Brain microvascular endothelial cell (primary cell): ENCODE measurements at regions not wholly inside any gene's neighbourhood (a gene's known extent, or its start where the extent isn't known, plus 50 kb on each side); places are given as distances from the start of the nearest gene placed in this dataset.

Experiments used
- DNase-seq: peaks from one replicate; pipeline ENCODE4 v3.0.0-alpha.2; 2020
- H3K27ac ChIP-seq: fragments of 250-450 bp; sonication (Bioruptor Pico); 2 replicates; pipeline ENCODE4 v1.5.1; 2020; ENCODE audit warnings: mild to moderate bottlenecking, moderate library complexity
- H3K27me3 ChIP-seq: fragments of 250-450 bp; sonication (Bioruptor Pico); replicated peaks from 2 replicates; pipeline ENCODE4 v1.5.1; 2020; ENCODE audit warnings: mild to moderate bottlenecking
- H3K36me3 ChIP-seq: fragments of 250-450 bp; sonication (Bioruptor Pico); replicated peaks from 2 replicates; pipeline ENCODE4 v1.5.1; 2020; ENCODE audit warnings: mild to moderate bottlenecking
- H3K4me3 ChIP-seq: 2 replicates; pipeline ENCODE4 v1.5.1; 2011; ENCODE audit warnings: low read depth, mild to moderate bottlenecking, control low read depth, low read length, moderate library complexity
- in situ Hi-C: cut with HindIII; loops from 2 replicates; pipeline ENCODE4 v1.10.0; 2017; ENCODE audit warnings: low sequenced_read_pairs, low pct_ligation_motif_present
- TF ChIP-seq, protein P1 (sequence below): IDR thresholded peaks from 2 replicates; pipeline ENCODE4 v1.5.1; 2011; ENCODE audit warnings: low read depth, mild to moderate bottlenecking, moderate library complexity, low read length, control low read depth, inconsistent platforms; ENCODE audit errors: missing control alignments

DNA sequence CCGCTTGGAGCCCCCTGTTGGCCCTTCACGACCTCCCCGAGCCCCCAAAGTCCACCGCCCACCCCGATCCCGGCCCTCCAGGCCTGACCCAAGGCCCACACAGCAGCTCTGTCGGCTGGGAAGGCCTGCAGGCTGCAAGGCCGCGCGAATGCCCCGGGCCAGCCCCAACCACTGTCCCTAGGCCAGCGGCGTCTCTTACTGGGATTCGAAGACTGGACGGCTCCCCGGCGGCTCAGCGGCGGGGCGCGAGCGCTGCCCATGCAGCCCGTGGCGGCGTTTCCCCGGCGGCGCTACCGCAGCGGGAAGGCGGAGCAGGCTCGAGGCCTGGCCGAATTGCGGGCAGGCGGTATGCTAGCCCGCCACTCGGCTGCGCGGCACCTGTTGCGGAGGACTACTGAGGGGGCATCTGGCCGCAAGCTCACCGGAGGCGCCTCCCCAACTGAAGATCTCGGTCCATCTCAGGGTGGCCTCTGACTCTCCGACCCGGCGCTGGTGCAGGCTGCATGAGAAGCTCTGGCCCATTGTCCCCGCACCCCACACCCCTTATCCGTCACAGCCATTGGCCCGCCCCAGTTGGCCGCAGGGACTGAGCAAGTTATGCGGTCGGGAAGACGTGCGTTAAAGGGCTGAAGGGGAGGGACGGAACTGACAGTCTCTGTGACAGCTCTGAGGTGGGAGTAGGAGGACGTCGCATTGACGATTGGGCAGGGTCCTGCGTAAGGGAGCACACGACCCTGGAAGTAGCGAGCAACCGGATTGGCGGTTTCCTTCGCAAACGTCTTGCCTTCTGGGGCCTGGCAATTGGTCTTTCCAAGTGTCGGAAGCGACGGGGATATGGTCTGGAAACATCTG, 303.5 kb upstream of the HSFY2 start:
- in situ Hi-C loops, result no loop called here
- no peak overlapping the region for H3K27ac ChIP-seq
- no peaks in the 10 kb centered on the region for H3K36me3 ChIP-seq
- TF ChIP-seq, protein P1, sequence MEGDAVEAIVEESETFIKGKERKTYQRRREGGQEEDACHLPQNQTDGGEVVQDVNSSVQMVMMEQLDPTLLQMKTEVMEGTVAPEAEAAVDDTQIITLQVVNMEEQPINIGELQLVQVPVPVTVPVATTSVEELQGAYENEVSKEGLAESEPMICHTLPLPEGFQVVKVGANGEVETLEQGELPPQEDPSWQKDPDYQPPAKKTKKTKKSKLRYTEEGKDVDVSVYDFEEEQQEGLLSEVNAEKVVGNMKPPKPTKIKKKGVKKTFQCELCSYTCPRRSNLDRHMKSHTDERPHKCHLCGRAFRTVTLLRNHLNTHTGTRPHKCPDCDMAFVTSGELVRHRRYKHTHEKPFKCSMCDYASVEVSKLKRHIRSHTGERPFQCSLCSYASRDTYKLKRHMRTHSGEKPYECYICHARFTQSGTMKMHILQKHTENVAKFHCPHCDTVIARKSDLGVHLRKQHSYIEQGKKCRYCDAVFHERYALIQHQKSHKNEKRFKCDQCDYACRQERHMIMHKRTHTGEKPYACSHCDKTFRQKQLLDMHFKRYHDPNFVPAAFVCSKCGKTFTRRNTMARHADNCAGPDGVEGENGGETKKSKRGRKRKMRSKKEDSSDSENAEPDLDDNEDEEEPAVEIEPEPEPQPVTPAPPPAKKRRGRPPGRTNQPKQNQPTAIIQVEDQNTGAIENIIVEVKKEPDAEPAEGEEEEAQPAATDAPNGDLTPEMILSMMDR, result no peak
- no peaks in the 10 kb centered on the region for H3K27me3 ChIP-seq
- DNase-seq, result no peak
- no peak overlapping the region for H3K4me3 ChIP-seq

GRCh38 chrY:19075471-19076253, 302.1 kb upstream of the HSFY2 start:
- in situ Hi-C loops, result no loop called here
- Histone ChIP-seq H3K27me3 (no peaks in the 10 kb centered on the region), H3K36me3 (no peaks in the 10 kb centered on the region), H3K27ac (no peak overlapping the region), H3K4me3 (no peak overlapping the region)
- DNase-seq, result no peak
- TF ChIP-seq, protein P1, result no peak

GRCh38 chrY:19067435-19067834, 293.9 kb upstream of the HSFY2 start:
- no peak overlapping the region for H3K27ac ChIP-seq
- no peaks in the 10 kb centered on the region for H3K36me3 ChIP-seq
- H3K27me3 ChIP-seq, result no peaks in the 10 kb centered on the region
- TF ChIP-seq, protein P1, result no peak
- H3K4me3 ChIP-seq, result no peak overlapping the region
- no peak for DNase-seq
- in situ Hi-C loops, result no loop called here

DNA sequence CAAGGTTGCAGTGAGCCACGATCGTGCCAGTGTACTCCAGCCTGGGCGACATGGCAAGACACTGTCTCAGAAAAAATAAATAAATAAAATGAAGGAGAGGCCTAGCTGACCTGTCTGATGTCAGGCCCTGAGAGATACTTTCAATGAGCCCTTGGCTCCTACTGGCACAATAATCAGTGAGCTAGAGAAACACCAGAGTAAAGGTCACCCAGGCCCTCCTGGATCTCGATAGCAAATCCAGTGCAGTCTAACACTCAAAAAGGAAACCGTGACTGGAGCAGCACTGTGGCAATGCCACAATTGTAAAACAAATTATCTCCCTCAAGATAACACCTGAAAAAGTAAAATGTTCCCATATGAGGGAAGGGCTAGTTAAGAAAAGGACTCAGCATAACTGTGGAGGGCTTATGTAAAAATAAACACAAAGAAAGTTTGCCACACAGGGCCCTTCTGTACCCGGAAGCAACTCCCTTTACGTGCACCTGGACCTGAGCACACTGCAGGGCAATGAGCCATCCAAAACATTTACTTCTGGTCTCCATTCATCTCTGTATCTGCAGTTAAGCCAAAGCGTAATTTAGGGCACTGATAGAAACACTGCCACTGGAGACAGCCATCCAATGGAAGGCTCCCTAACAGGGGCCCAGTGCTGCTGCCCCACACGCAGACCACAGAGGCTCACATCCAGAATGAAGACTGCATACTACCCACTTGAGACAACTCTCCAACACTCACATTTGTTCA, 293.1 kb upstream of the HSFY2 start:
- in situ Hi-C loops, result no loop called here
- H3K4me3 ChIP-seq, result no peak overlapping the region
- DNase-seq, result no peak
- H3K27ac ChIP-seq, result no peak overlapping the region
- no peaks in the 10 kb centered on the region for H3K36me3 ChIP-seq
- no peaks in the 10 kb centered on the region for H3K27me3 ChIP-seq
- TF ChIP-seq, protein P1, result no peak

DNA sequence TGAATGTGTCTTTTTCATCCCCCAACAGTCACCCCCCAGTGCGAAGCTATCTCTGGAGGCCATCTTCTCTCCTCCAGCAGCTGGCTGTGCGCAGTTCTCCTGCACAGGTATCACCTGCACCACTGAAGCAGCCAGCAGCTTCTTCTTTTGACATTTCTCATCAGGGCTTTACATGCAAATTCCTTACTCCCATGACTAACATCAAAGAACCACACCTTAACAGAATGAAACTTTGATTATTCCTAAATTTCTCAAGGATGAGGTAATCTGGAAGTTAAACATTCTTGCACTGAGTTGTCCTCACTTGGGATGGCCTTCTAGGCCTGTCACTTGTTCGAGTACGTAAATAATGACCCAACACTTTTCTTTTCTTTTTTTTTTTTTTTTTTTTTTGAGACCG, 291.6 kb upstream of the HSFY2 start:
- Histone ChIP-seq H3K27me3 (no peaks in the 10 kb centered on the region), H3K36me3 (no peaks in the 10 kb centered on the region), H3K27ac (no peak overlapping the region), H3K4me3 (no peak overlapping the region)
- no peak for DNase-seq
- in situ Hi-C loops, result no loop called here
- TF ChIP-seq, protein P1, result no peak
